ENCODE measurements at regions not wholly inside any gene's neighbourhood (a gene's known extent, or its start where the extent isn't known, plus 50 kb on each side); places are given as distances from the start of the nearest gene placed in this dataset.

- no peak overlapping the region for H3K4me3 ChIP-seq (ENCODE audit: insufficient read depth, low read length)
- no peak overlapping the region for H3K27ac ChIP-seq (ENCODE audit: low read depth, low read length)
- H3K79me2 ChIP-seq (ENCODE audit: insufficient read depth, low read length): no peaks in the 10 kb centered on the region
- H2AFZ ChIP-seq (ENCODE audit: low read length): no peak overlapping the region
- H3K4me1 ChIP-seq (ENCODE audit: insufficient read depth, low read length): no peaks in the 10 kb centered on the region
- DNase-seq (ENCODE audit: insufficient read length, low spot score, missing footprints): no peak
- no peaks in the 10 kb centered on the region for H3K36me3 ChIP-seq (ENCODE audit: insufficient read depth, low read length)
- H3K4me2 ChIP-seq (ENCODE audit: insufficient read depth, low read length): no peak overlapping the region
- no peaks in the 10 kb centered on the region for H4K20me1 ChIP-seq (ENCODE audit: insufficient read depth, low read length)
- no peaks in the 10 kb centered on the region for H3K27me3 ChIP-seq (ENCODE audit: insufficient read depth, low read length)
- TF ChIP-seq, protein P1, sequence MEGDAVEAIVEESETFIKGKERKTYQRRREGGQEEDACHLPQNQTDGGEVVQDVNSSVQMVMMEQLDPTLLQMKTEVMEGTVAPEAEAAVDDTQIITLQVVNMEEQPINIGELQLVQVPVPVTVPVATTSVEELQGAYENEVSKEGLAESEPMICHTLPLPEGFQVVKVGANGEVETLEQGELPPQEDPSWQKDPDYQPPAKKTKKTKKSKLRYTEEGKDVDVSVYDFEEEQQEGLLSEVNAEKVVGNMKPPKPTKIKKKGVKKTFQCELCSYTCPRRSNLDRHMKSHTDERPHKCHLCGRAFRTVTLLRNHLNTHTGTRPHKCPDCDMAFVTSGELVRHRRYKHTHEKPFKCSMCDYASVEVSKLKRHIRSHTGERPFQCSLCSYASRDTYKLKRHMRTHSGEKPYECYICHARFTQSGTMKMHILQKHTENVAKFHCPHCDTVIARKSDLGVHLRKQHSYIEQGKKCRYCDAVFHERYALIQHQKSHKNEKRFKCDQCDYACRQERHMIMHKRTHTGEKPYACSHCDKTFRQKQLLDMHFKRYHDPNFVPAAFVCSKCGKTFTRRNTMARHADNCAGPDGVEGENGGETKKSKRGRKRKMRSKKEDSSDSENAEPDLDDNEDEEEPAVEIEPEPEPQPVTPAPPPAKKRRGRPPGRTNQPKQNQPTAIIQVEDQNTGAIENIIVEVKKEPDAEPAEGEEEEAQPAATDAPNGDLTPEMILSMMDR (IDR thresholded peaks at IDR 0.05; ENCODE audit: extremely low read depth, low read depth, low read length): no peak
- no peaks in the 10 kb centered on the region for H3K9me3 ChIP-seq (ENCODE audit: low read depth, low read length)
These were observed 511.4 kb downstream of the DHX35 start for GRCh38 chr20:39473536-39473935.

GRCh38 chr20:39468703-39469102 lies 506.6 kb downstream of the DHX35 start:
- TF ChIP-seq, protein P1 (IDR thresholded peaks at IDR 0.05; ENCODE audit: extremely low read depth, low read depth, low read length): no peak
- no peaks in the 10 kb centered on the region for H3K4me1 ChIP-seq (ENCODE audit: insufficient read depth, low read length)
- no peak for DNase-seq (ENCODE audit: insufficient read length, low spot score, missing footprints)
- no peaks in the 10 kb centered on the region for H3K36me3 ChIP-seq (ENCODE audit: insufficient read depth, low read length)
- H3K79me2 ChIP-seq (ENCODE audit: insufficient read depth, low read length): no peaks in the 10 kb centered on the region
- H3K27ac ChIP-seq (ENCODE audit: low read depth, low read length): no peak overlapping the region
- H3K27me3 ChIP-seq (ENCODE audit: insufficient read depth, low read length): no peaks in the 10 kb centered on the region
- H3K9me3 ChIP-seq (ENCODE audit: low read depth, low read length): no peaks in the 10 kb centered on the region
- H3K4me3 ChIP-seq (ENCODE audit: insufficient read depth, low read length): no peak overlapping the region
- no peaks in the 10 kb centered on the region for H4K20me1 ChIP-seq (ENCODE audit: insufficient read depth, low read length)
- no peak overlapping the region for H3K4me2 ChIP-seq (ENCODE audit: insufficient read depth, low read length)
- no peak overlapping the region for H2AFZ ChIP-seq (ENCODE audit: low read length)

DNA sequence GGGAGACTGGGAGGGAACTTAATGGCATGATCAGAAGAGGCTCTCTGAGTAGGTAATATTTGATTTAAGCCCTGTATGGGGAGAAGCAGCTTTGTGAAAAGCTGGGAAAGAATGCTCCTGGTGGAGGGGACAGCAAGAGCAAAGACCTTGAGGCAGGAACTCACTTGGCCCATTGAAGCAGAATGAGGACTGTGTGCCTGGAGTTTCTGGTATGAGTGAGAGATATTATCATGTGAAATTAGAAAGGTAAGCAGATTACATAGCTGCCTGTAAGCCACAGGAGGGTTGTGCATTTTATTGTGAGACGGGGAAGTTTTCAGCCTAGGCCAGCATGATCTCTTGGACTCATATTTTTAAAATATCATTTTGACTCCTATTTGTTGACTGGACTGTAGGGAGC lies 502.1 kb downstream of the DHX35 start:
- Histone ChIP-seq H3K27ac (ENCODE audit: low read depth, low read length) (no peak overlapping the region), H3K27me3 (ENCODE audit: insufficient read depth, low read length) (no peaks in the 10 kb centered on the region), H2AFZ (ENCODE audit: low read length) (no peak overlapping the region), H3K4me2 (ENCODE audit: insufficient read depth, low read length) (no peak overlapping the region), H4K20me1 (ENCODE audit: insufficient read depth, low read length) (no peaks in the 10 kb centered on the region), H3K9me3 (ENCODE audit: low read depth, low read length) (no peaks in the 10 kb centered on the region), H3K36me3 (ENCODE audit: insufficient read depth, low read length) (no peaks in the 10 kb centered on the region), H3K79me2 (ENCODE audit: insufficient read depth, low read length) (no peaks in the 10 kb centered on the region), H3K4me3 (ENCODE audit: insufficient read depth, low read length) (no peak overlapping the region), H3K4me1 (ENCODE audit: insufficient read depth, low read length) (no peaks in the 10 kb centered on the region)
- DNase-seq (ENCODE audit: insufficient read length, low spot score, missing footprints): no peak
- TF ChIP-seq, protein P1 (IDR thresholded peaks at IDR 0.05; ENCODE audit: extremely low read depth, low read depth, low read length): no peak

DNA sequence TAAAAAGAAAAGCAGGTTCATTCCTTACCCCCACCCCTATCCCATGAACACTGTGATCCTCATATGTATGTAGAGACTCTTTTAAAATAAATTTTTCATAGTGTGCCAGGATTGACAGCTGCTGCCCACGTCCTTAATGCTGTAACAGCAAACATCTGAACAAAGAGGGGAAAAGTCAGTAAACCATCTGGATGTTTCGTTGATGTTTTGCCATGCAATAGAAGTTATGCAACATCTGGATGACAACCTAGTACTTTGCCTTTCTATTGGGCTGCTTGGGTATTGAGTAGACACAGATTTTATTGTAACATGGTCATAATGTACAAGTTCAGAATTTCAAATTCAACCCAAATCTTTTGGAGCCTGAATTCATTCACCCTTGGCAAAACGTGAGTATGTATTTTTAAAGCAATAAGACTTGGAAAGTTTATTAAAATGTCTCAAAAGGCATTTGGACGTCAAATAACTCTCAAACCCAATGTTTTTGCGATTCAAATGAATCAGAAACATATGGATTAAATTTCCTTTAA lies 500.3 kb downstream of the DHX35 start:
- H3K27me3 ChIP-seq (ENCODE audit: insufficient read depth, low read length): no peaks in the 10 kb centered on the region
- H3K4me2 ChIP-seq (ENCODE audit: insufficient read depth, low read length): no peak overlapping the region
- H3K4me3 ChIP-seq (ENCODE audit: insufficient read depth, low read length): no peak overlapping the region
- no peaks in the 10 kb centered on the region for H3K79me2 ChIP-seq (ENCODE audit: insufficient read depth, low read length)
- TF ChIP-seq, protein P1 (IDR thresholded peaks at IDR 0.05; ENCODE audit: extremely low read depth, low read depth, low read length): no peak
- DNase-seq (ENCODE audit: insufficient read length, low spot score, missing footprints): no peak
- H3K9me3 ChIP-seq (ENCODE audit: low read depth, low read length): no peaks in the 10 kb centered on the region
- no peaks in the 10 kb centered on the region for H3K36me3 ChIP-seq (ENCODE audit: insufficient read depth, low read length)
- no peak overlapping the region for H3K27ac ChIP-seq (ENCODE audit: low read depth, low read length)
- H3K4me1 ChIP-seq (ENCODE audit: insufficient read depth, low read length): no peaks in the 10 kb centered on the region
- H4K20me1 ChIP-seq (ENCODE audit: insufficient read depth, low read length): no peaks in the 10 kb centered on the region
- H2AFZ ChIP-seq (ENCODE audit: low read length): no peak overlapping the region
